DMS153 (cell line): ENCODE measurements at regions not wholly inside any gene's neighbourhood (a gene's known extent, or its start where the extent isn't known, plus 50 kb on each side); places are given as distances from the start of the nearest gene placed in this dataset.

Source experiments
- DNase-seq: peaks from one replicate; lab custom pipeline; 2025; lab: John Stamatoyannopoulos, UW

- no peak for DNase-seq
Measured at GRCh38 chr2:234677758-234678538, 181.1 kb upstream of the ARL4C start.

GRCh38 chr2:234676783-234677450 is 180.0 kb upstream of the ARL4C start:
- peak; percentile 58 for DNase-seq

DNA sequence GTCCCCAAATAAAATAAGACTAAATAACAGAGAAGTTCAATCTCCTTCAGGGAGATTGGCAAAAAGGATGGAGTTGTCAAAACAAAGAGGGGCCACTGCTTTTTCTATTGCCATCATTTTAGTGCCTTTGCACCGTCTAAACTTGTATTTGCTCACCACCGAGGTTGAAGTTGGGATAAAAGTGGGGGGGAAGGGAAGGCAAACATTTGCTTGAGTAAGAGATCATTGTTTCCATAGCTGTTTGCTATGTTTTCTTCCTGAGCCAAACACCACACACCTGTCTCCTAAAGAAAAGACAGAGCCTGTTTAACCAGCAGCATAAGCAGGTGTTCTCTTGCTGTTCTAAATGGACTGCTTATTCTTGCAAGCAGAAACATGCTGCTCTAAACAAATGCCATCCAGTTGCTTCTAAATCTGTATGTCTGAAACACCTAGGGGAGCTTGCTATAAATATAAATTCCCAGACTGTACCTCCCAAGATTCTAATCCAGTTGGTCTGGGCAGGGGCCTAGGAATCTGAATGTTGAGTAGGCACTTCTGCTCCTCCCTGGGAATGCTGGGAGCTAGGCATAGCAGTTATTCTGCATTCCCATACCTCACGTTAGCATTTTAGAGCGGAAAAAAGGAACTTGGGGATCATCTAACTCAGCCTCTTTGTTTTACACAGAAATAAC is 179.4 kb upstream of the ARL4C start:
- peak; percentile 99 for DNase-seq

- DNase-seq: no peak
Measured at GRCh38 chr2:234674781-234675201, 177.9 kb upstream of the ARL4C start.

GRCh38 chr2:234673961-234674759 is 177.3 kb upstream of the ARL4C start:
- no peak for DNase-seq

DNA sequence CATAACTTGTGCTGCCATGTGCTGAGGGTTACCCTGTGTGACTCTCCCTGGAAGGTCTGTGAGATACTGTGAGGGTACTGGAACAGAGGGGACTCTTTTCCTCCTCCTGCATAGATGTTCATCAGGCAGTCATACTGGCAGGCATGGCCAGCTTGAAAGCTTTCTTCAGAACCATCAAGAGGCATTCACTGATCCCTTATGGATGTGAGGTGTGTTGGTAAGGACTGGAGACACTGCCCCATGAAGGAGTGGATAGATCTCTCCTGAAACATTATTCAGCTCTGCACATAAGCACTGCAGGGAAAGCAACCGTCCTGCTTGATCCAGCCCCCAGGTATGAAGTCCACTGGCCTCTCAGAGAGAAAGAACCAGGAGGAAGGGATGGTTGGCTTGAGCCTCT is 176.6 kb upstream of the ARL4C start:
- DNase-seq: no peak

- DNase-seq: no peak
Measured at GRCh38 chr2:234672498-234673150, 175.7 kb upstream of the ARL4C start.

- DNase-seq: no peak
Measured at GRCh38 chr2:234671716-234672115, 174.8 kb upstream of the ARL4C start.

- no peak for DNase-seq
Measured at GRCh38 chr2:234671231-234671630, 174.3 kb upstream of the ARL4C start.

- DNase-seq: no peak
Measured at GRCh38 chr2:234670806-234671205, 173.9 kb upstream of the ARL4C start.

DNA sequence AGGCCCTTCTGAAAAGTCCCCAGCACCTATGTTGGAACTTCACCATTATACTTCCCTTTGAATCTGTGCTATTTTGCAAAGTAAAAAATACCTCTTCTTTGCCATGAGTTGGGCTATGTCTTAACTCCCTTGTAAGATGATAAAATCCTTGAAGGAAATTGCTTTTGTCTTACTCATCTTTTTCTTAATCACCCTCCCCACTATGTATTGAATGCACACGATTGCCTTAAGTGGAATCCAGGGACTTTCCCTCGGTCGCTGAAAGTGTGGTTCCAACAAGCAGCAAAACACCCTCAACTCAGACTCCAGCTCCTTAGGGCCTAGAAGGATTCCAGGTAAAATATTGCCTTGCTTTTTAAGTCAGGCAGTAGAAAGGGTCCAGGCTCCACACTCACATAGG is 173.2 kb upstream of the ARL4C start:
- no peak for DNase-seq

GRCh38 chr2:234669621-234670020 is 172.7 kb upstream of the ARL4C start:
- DNase-seq: no peak

DNA sequence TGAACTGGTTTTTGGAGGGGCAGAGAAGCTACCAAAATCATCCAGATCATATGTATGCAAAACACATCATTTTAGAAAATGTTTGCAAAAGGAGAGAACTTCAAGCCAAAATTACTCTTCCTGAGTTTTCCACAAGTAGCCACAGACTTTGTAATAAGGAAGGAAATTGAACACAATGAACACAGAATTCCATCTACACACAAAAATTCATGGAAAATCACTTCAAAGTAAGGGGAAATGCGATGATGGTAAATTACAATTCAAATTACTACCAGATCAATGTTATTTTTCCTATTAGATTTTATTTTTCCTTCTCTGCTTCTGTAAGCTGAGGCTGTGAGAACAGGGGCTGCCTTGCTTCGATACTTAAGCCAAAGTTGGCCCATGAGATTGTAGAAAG is 172.1 kb upstream of the ARL4C start:
- no peak for DNase-seq

- no peak for DNase-seq
Measured at GRCh38 chr2:234666911-234667310, 170.0 kb upstream of the ARL4C start.

GRCh38 chr2:234665304-234665703 is 168.4 kb upstream of the ARL4C start:
- DNase-seq: no peak

- no peak for DNase-seq
Measured at GRCh38 chr2:234661849-234662248, 165.0 kb upstream of the ARL4C start.

GRCh38 chr2:234661175-234661574 is 164.3 kb upstream of the ARL4C start:
- DNase-seq: no peak

- no peak for DNase-seq
Measured at GRCh38 chr2:234655706-234656105, 158.8 kb upstream of the ARL4C start.

GRCh38 chr2:234650911-234651310 is 154.0 kb upstream of the ARL4C start:
- no peak for DNase-seq

DNA sequence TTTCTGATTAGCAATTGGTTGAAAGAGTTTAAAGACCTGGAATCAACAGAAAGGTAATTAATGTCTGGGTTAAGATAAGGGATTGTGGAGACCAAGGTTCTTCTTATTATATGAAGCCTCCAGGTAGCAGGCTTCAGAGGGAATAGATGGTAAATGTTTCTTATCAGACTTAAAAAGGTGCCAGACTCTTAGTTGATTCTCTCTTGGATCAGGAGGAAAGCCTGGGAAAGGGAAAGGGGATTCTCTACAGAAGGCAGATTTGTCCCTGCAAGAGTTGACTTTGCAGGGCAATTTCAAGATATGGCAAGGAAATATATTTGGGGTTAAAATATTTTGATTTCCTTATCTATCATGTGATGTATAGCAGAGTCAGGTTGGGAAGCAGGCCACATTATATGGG is 153.1 kb upstream of the ARL4C start:
- no peak for DNase-seq

DNA sequence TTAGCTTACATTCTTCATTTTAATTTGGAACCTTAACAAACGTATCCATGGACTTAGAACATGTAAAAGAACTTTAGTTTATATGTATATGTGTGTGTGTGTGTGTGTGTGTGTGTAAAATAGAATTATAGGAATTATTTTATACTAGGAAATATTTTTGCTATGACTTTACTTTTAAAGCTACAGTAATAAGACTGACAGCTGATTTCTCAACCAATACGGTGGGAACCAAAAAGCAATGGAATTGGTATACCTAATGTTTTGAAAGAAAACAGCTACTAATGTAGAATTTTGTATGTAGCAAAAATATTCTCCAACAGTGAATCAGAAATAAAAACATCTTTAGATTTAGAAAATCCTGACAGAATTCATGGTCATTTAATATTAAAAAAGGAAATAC is 146.5 kb upstream of the ARL4C start:
- DNase-seq: no peak

GRCh38 chr2:234641086-234641485 is 144.2 kb upstream of the ARL4C start:
- DNase-seq: no peak
